ENCODE measurements at regions not wholly inside any gene's neighbourhood (a gene's known extent, or its start where the extent isn't known, plus 50 kb on each side); places are given as distances from the start of the nearest gene placed in this dataset.

- TF ChIP-seq CTCF (IDR thresholded peaks at IDR 0.05; ENCODE audit: insufficient read depth, low read length, poor library complexity, severe bottlenecking), result no peak
- Histone ChIP-seq H3K27me3 (ENCODE audit: control insufficient read depth, insufficient read depth, low read length) (no peaks in the 10 kb centered on the region), H3K4me3 (ENCODE audit: low read depth, low read length) (no peak overlapping the region), H3K36me3 (ENCODE audit: control insufficient read depth, insufficient read depth, low read length) (no peaks in the 10 kb centered on the region)
- DNase-seq (ENCODE audit: low read depth), result peak; percentile 25
These were observed 726.3 kb downstream of the TSN start for GRCh38 chr2:122481717-122482116.

GRCh38 chr2:122486086-122486485 lies 730.6 kb downstream of the TSN start:
- Histone ChIP-seq H3K36me3 (ENCODE audit: control insufficient read depth, insufficient read depth, low read length) (no peaks in the 10 kb centered on the region), H3K27me3 (ENCODE audit: control insufficient read depth, insufficient read depth, low read length) (no peaks in the 10 kb centered on the region), H3K4me3 (ENCODE audit: low read depth, low read length) (no peak overlapping the region)
- no peak for DNase-seq (ENCODE audit: low read depth)
- no peak for TF ChIP-seq CTCF (IDR thresholded peaks at IDR 0.05; ENCODE audit: insufficient read depth, low read length, poor library complexity, severe bottlenecking)

GRCh38 chr2:122486705-122487415 lies 731.4 kb downstream of the TSN start:
- no peaks in the 10 kb centered on the region for H3K27me3 ChIP-seq (ENCODE audit: control insufficient read depth, insufficient read depth, low read length)
- no peak for DNase-seq (ENCODE audit: low read depth)
- H3K4me3 ChIP-seq (ENCODE audit: low read depth, low read length), result no peak overlapping the region
- no peak for TF ChIP-seq CTCF (IDR thresholded peaks at IDR 0.05; ENCODE audit: insufficient read depth, low read length, poor library complexity, severe bottlenecking)
- no peaks in the 10 kb centered on the region for H3K36me3 ChIP-seq (ENCODE audit: control insufficient read depth, insufficient read depth, low read length)

- no peak for DNase-seq (ENCODE audit: low read depth)
- Histone ChIP-seq H3K36me3 (ENCODE audit: control insufficient read depth, insufficient read depth, low read length) (no peaks in the 10 kb centered on the region), H3K27me3 (ENCODE audit: control insufficient read depth, insufficient read depth, low read length) (no peaks in the 10 kb centered on the region), H3K4me3 (ENCODE audit: low read depth, low read length) (no peak overlapping the region)
- TF ChIP-seq CTCF (IDR thresholded peaks at IDR 0.05; ENCODE audit: insufficient read depth, low read length, poor library complexity, severe bottlenecking), result no peak
These were observed 735.6 kb downstream of the TSN start for GRCh38 chr2:122491011-122491410.

- Histone ChIP-seq H3K27me3 (ENCODE audit: control insufficient read depth, insufficient read depth, low read length) (no peaks in the 10 kb centered on the region), H3K4me3 (ENCODE audit: low read depth, low read length) (no peak overlapping the region), H3K36me3 (ENCODE audit: control insufficient read depth, insufficient read depth, low read length) (no peaks in the 10 kb centered on the region)
- no peak for TF ChIP-seq CTCF (IDR thresholded peaks at IDR 0.05; ENCODE audit: insufficient read depth, low read length, poor library complexity, severe bottlenecking)
- no peak for DNase-seq (ENCODE audit: low read depth)
These were observed 745.1 kb downstream of the TSN start for GRCh38 chr2:122500316-122501105.
